Neural cell (in vitro differentiated cells): ENCODE measurements at regions not wholly inside any gene's neighbourhood (a gene's known extent, or its start where the extent isn't known, plus 50 kb on each side); places are given as distances from the start of the nearest gene placed in this dataset.

ENCODE experiments used
- H2AFZ ChIP-seq: fragments of 200-600, 300-800 bp; sonication (generic), shearing (Covaris generic); 2 replicates; pipeline ENCODE4 v1.6.0; 2014; ENCODE audit warnings: low read depth, mild to moderate bottlenecking, antibody characterized with exemption, low read length, moderate library complexity
- H3F3A ChIP-seq: fragments of 200-600 bp; shearing (Covaris generic); 2 replicates; pipeline ENCODE4 v1.6.1; 2016; ENCODE audit warnings: mild to moderate bottlenecking, moderate library complexity, mixed read lengths, antibody characterized with exemption, low read length; ENCODE audit not compliant: insufficient read depth, poor library complexity, severe bottlenecking
- H3K27ac ChIP-seq: fragments of 200-600, 300-800 bp; sonication (generic), shearing (Covaris generic); 2 replicates; pipeline ENCODE4 v1.5.1; 2014; ENCODE audit warnings: mild to moderate bottlenecking, low read length, moderate library complexity
- H3K27me3 ChIP-seq: fragments of 300-800, 200-600 bp; sonication (generic), shearing (Covaris generic); 2 replicates; pipeline ENCODE4 v1.6.0; 2014; ENCODE audit warnings: mild to moderate bottlenecking, low read depth, low read length, moderate library complexity; ENCODE audit not compliant: insufficient read depth
- H3K36me3 ChIP-seq: fragments of 300-800, 200-600 bp; sonication (generic), shearing (Covaris generic); 2 replicates; pipeline ENCODE4 v1.5.1; 2014; ENCODE audit warnings: mild to moderate bottlenecking, antibody characterized with exemption, low read length, moderate library complexity; ENCODE audit not compliant: insufficient read depth
- H3K4me2 ChIP-seq: fragments of 300-800, 200-600 bp; sonication (generic), shearing (Covaris generic); 2 replicates; pipeline ENCODE4 v1.6.0; 2014; ENCODE audit warnings: mild to moderate bottlenecking, low read length
- H3K4me3 ChIP-seq: fragments of 300-800, 200-600 bp; sonication (generic), shearing (Covaris generic); 2 replicates; pipeline ENCODE4 v1.5.1; 2014; ENCODE audit warnings: mild to moderate bottlenecking, low read length, moderate library complexity
- H3K79me2 ChIP-seq: fragments of 200-600 bp; shearing (Covaris generic); replicated peaks from 2 replicates; pipeline ENCODE4 v1.6.0; 2014; ENCODE audit warnings: mild to moderate bottlenecking, low read length, moderate library complexity; ENCODE audit not compliant: insufficient read depth
- H3K9ac ChIP-seq: fragments of 300-800, 200-600 bp; sonication (generic), shearing (Covaris generic); 2 replicates; pipeline ENCODE4 v1.6.1; 2016; ENCODE audit warnings: mild to moderate bottlenecking, low read length, mixed read lengths
- H3K9me2 ChIP-seq: fragments of 200-600 bp; shearing (Covaris generic); 2 replicates; pipeline ENCODE4 v1.6.1; 2016; ENCODE audit warnings: mild to moderate bottlenecking, low read length, mixed read lengths; ENCODE audit not compliant: insufficient read depth
- H3K9me3 ChIP-seq: fragments of 200-600, 300-800 bp; sonication (generic), shearing (Covaris generic); 2 replicates; pipeline ENCODE4 v1.6.1; 2016; ENCODE audit warnings: mild to moderate bottlenecking, mixed run types, low read length, moderate library complexity, mixed read lengths
- H4K20me1 ChIP-seq: fragments of 200-600 bp; shearing (Covaris generic); 2 replicates; pipeline ENCODE4 v1.6.1; 2016; ENCODE audit warnings: mild to moderate bottlenecking, mixed run types; ENCODE audit not compliant: insufficient read depth
- CTCF ChIP-seq: fragments of 450-650 bp; IDR thresholded peaks from 2 replicates; pipeline ENCODE4 v1.5.1; 2014; ENCODE audit warnings: antibody characterized with exemption, mild to moderate bottlenecking, moderate library complexity; ENCODE audit not compliant: poor library complexity, severe bottlenecking
- EP300 ChIP-seq: fragments of 450-650 bp; conservative IDR thresholded peaks from 2 replicates; pipeline ENCODE4 v1.6.1; 2014; ENCODE audit warnings: antibody characterized with exemption, mild to moderate bottlenecking, moderate library complexity; ENCODE audit not compliant: poor library complexity, severe bottlenecking
- EZH2 ChIP-seq: fragments of 200-600, 300-800 bp; shearing (Covaris generic), sonication (generic); IDR thresholded peaks from 2 replicates; pipeline ENCODE4 v1.6.1; 2014; ENCODE audit warnings: antibody characterized with exemption, low read length, borderline replicate concordance, mild to moderate bottlenecking; ENCODE audit not compliant: insufficient read depth, poor library complexity, severe bottlenecking
- MXI1 ChIP-seq: fragments of 450-650 bp; conservative IDR thresholded peaks from 2 replicates; pipeline ENCODE4 v1.6.1; 2014; ENCODE audit warnings: antibody characterized with exemption, mild to moderate bottlenecking; ENCODE audit not compliant: poor library complexity, severe bottlenecking
- POLR2AphosphoS5 ChIP-seq: IDR thresholded peaks from 2 replicates; pipeline ENCODE4 v1.6.1; 2012
- RAD21 ChIP-seq: fragments of 450-650 bp; conservative IDR thresholded peaks from 2 replicates; pipeline ENCODE4 v1.6.1; 2014; ENCODE audit warnings: antibody characterized with exemption, mild to moderate bottlenecking, moderate library complexity
- REST ChIP-seq: IDR thresholded peaks from 2 replicates; pipeline ENCODE4 v1.6.1; 2012; ENCODE audit warnings: borderline replicate concordance
- SMC3 ChIP-seq: fragments of 450-650 bp; conservative IDR thresholded peaks from 2 replicates; pipeline ENCODE4 v1.6.1; 2014; ENCODE audit warnings: antibody characterized with exemption, mild to moderate bottlenecking, moderate library complexity; ENCODE audit not compliant: poor library complexity
- TAF1 ChIP-seq: IDR thresholded peaks from 2 replicates; pipeline ENCODE4 v1.6.1; 2012; ENCODE audit warnings: low read depth

- no peak overlapping the region for H3K27ac ChIP-seq
Measured at GRCh38 chr13:50731400-50731799, 112.1 kb downstream of the DLEU7 start.

GRCh38 chr13:50732712-50733111 lies 110.8 kb downstream of the DLEU7 start:
- no peak overlapping the region for H3K4me2 ChIP-seq
- no peaks in the 10 kb centered on the region for H4K20me1 ChIP-seq
- peaks cover 3% of the 10 kb centered on the region for H3K9me3 ChIP-seq
- no peaks in the 10 kb centered on the region for H3K36me3 ChIP-seq
- H2AFZ ChIP-seq, result no peak overlapping the region
- H3K9me2 ChIP-seq, result no peaks in the 10 kb centered on the region
- no peaks in the 10 kb centered on the region for H3F3A ChIP-seq
- H3K4me3 ChIP-seq, result no peak overlapping the region
- no peaks in the 10 kb centered on the region for H3K27me3 ChIP-seq
- no peaks in the 10 kb centered on the region for H3K79me2 ChIP-seq
- H3K9ac ChIP-seq, result no peak overlapping the region
- no peak overlapping the region for H3K27ac ChIP-seq
- TF ChIP-seq TAF1 (no peak), SMC3 (no peak), EZH2 (no peak), MXI1 (no peak)

More at GRCh38 chr13:50731400-50731799, 112.1 kb downstream of the DLEU7 start:
- no peak for TF ChIP-seq SMC3
- TF ChIP-seq CTCF, result no peak
- TF ChIP-seq TAF1, result no peak
- no peak for TF ChIP-seq REST
- no peak for TF ChIP-seq EP300
- TF ChIP-seq RAD21, result no peak
- no peak for TF ChIP-seq MXI1
- TF ChIP-seq POLR2AphosphoS5, result no peak
- Histone ChIP-seq H3K27me3 (no peaks in the 10 kb centered on the region), H2AFZ (no peak overlapping the region), H3F3A (no peaks in the 10 kb centered on the region), H3K4me2 (no peak overlapping the region), H3K4me3 (no peak overlapping the region), H4K20me1 (no peaks in the 10 kb centered on the region), H3K9me2 (no peaks in the 10 kb centered on the region), H3K79me2 (no peaks in the 10 kb centered on the region), H3K36me3 (no peaks in the 10 kb centered on the region), H3K9ac (no peak overlapping the region), H3K9me3 (peaks cover 3% of the 10 kb centered on the region)

GRCh38 chr13:50733392-50733791 lies 110.1 kb downstream of the DLEU7 start:
- Histone ChIP-seq H3K9me2 (no peaks in the 10 kb centered on the region), H3K9me3 (peaks cover 3% of the 10 kb centered on the region), H3K4me3 (no peak overlapping the region), H3F3A (no peaks in the 10 kb centered on the region), H3K4me2 (no peak overlapping the region), H2AFZ (no peak overlapping the region), H3K27me3 (no peaks in the 10 kb centered on the region), H3K27ac (no peak overlapping the region), H3K79me2 (no peaks in the 10 kb centered on the region), H3K36me3 (no peaks in the 10 kb centered on the region), H4K20me1 (no peaks in the 10 kb centered on the region), H3K9ac (no peak overlapping the region)
- TF ChIP-seq EP300, result no peak
- no peak for TF ChIP-seq EZH2
- TF ChIP-seq SMC3, result no peak
- no peak for TF ChIP-seq TAF1
- TF ChIP-seq POLR2AphosphoS5, result no peak
- TF ChIP-seq CTCF, result no peak
- no peak for TF ChIP-seq MXI1
- no peak for TF ChIP-seq RAD21
- TF ChIP-seq REST, result no peak
